HepG2 (cell line): ENCODE measurements at regions not wholly inside any gene's neighbourhood (a gene's known extent, or its start where the extent isn't known, plus 50 kb on each side); places are given as distances from the start of the nearest gene placed in this dataset.

Source experiments
- ATAC-seq: fragments of 200-7000 bp; cut with Tn5 transposase; 3 replicates; pipeline ENCODE4 v1.9.1; 2020; ENCODE audit warnings: mild to moderate bottlenecking, moderate library complexity
- BruUV-seq: library from RNA; stranded (reverse); fragments of 400-500 nt; replicated peaks from 2 replicates; lab custom pipeline; 2021; lab: Mats Ljungman, UMichigan
- CTCF ChIA-PET: fragments of 300-600 bp; formaldehyde crosslinking; extraction: SDS; loops from one replicate; lab custom pipeline; 2021; ENCODE audit warnings: low total read pairs, inconsistent platforms, low intra/inter-chr PET ratio; lab: Yijun Ruan, JAX
- POLR2A ChIA-PET: fragments of 350-600 bp; sonication (Branson Sonifier 250); formaldehyde crosslinking; loops from one replicate; lab custom pipeline; 2020; ENCODE audit warnings: antibody characterized with exemption, inconsistent platforms; lab: Yijun Ruan, JAX
- DNase-seq: peaks from one replicate; pipeline ENCODE4 v3.0.0-alpha.2; 2015; ENCODE audit warnings: low spot score
- FAIRE-seq: peaks from 3 replicates; lab custom pipeline; 2011; peaks lifted over from hg19 to GRCh38; lab: Jason Lieb, UNC
- H2AFZ ChIP-seq: one replicate; pipeline ENCODE4 v1.6.1; 2011; ENCODE audit warnings: low read length, inconsistent platforms
- H3K27ac ChIP-seq: fragments of 300-600 bp; 3 replicates; pipeline ENCODE4 v1.8.0; 2011; ENCODE audit warnings: mixed run types, mild to moderate bottlenecking, mixed read lengths, low read length, inconsistent platforms; ENCODE audit not compliant: insufficient read depth; ENCODE audit errors: extremely low read length
- H3K27me3 ChIP-seq, 2 experiments: fragments of 200-600 bp in 1 of 2; 2 replicates in 1 of 2; 3 replicates in 1 of 2; pipeline versions ENCODE4 v1.6.0 to v1.8.0; 2011; ENCODE audit warnings: low read length in 2 of 2, mild to moderate bottlenecking in 2 of 2, moderate library complexity in 2 of 2, inconsistent platforms in 1 of 2; ENCODE audit not compliant: insufficient read depth in 2 of 2, control insufficient read depth in 1 of 2
- H3K36me3 ChIP-seq, 2 experiments: fragments of 200-600 bp in 1 of 2; replicated peaks in 1 of 2; 2 replicates in 1 of 2; 3 replicates in 1 of 2; pipeline versions ENCODE4 v1.5.1 to v1.8.0; 2011; ENCODE audit warnings: low read length in 2 of 2, inconsistent platforms in 1 of 2; ENCODE audit not compliant: insufficient read depth in 2 of 2, control insufficient read depth in 1 of 2
- H3K4me1 ChIP-seq: 2 replicates; pipeline ENCODE4 v1.5.1; 2012; ENCODE audit warnings: low read length, inconsistent platforms; ENCODE audit not compliant: insufficient read depth
- H3K4me2 ChIP-seq: 2 replicates; pipeline ENCODE4 v1.6.0; 2011; ENCODE audit warnings: low read depth, low read length, inconsistent platforms
- H3K4me3 ChIP-seq, 3 experiments: fragments of 200-600 bp in 1 of 3; sonication (generic), shearing (Covaris generic) in 1 of 3; replicated peaks in 1 of 3; 2 replicates each; pipeline ENCODE4 v1.5.1; 2011 to 2016; ENCODE audit warnings: low read length in 3 of 3, inconsistent platforms in 2 of 3, low read depth in 2 of 3, mild to moderate bottlenecking in 2 of 3, control low read depth in 1 of 3, mixed read lengths in 1 of 3; ENCODE audit not compliant: insufficient read depth in 1 of 3
- H3K79me2 ChIP-seq: one replicate; pipeline ENCODE4 v1.6.1; 2011; ENCODE audit warnings: low read length, inconsistent platforms; ENCODE audit not compliant: insufficient read depth
- H3K9ac ChIP-seq: 2 replicates; pipeline ENCODE4 v1.6.0; 2011; ENCODE audit warnings: mild to moderate bottlenecking, low read depth, low read length, inconsistent platforms; ENCODE audit not compliant: insufficient read depth
- H3K9me3 ChIP-seq: 2 replicates; pipeline ENCODE4 v1.5.1; 2012; ENCODE audit warnings: mild to moderate bottlenecking, low read length
- H4K20me1 ChIP-seq: 2 replicates; pipeline ENCODE4 v1.6.0; 2011; ENCODE audit warnings: inconsistent platforms, mild to moderate bottlenecking, low read length, moderate library complexity; ENCODE audit not compliant: insufficient read depth
- CBX5 ChIP-seq: sonication (generic); formaldehyde crosslinking; IDR thresholded peaks from 2 replicates; pipeline ENCODE4 v1.4.0; 2020; ENCODE audit warnings: missing genetic modification reagents, borderline replicate concordance
- CENPT ChIP-seq: sonication (generic); formaldehyde crosslinking; IDR thresholded peaks from 2 replicates; pipeline ENCODE4 v1.8.0; 2022; ENCODE audit warnings: low read depth, mild to moderate bottlenecking, moderate library complexity, missing genetic modification reagents
- NRL ChIP-seq: sonication (generic); formaldehyde crosslinking; IDR thresholded peaks from 2 replicates; pipeline ENCODE4 v1.5.0; 2020; ENCODE audit warnings: missing genetic modification reagents, mild to moderate bottlenecking, moderate library complexity, borderline replicate concordance
- PITX1 ChIP-seq: sonication (generic); formaldehyde crosslinking; IDR thresholded peaks from 2 replicates; pipeline ENCODE4 v1.5.1; 2020; ENCODE audit warnings: mild to moderate bottlenecking, missing genetic modification reagents
- RFX5 ChIP-seq: IDR thresholded peaks from 2 replicates; pipeline ENCODE4 v1.6.1; 2011; ENCODE audit warnings: low read depth, low read length, improper control_type of control experiment
- TGIF2 ChIP-seq: IDR thresholded peaks from 2 replicates; pipeline ENCODE4 v1.6.1; 2016; ENCODE audit warnings: control low read depth, missing compliant biosample characterization
- THAP7 ChIP-seq: sonication (generic); formaldehyde crosslinking; IDR thresholded peaks from 2 replicates; pipeline ENCODE4 v1.8.1; 2023; ENCODE audit warnings: mild to moderate bottlenecking, missing genetic modification reagents
- ZEB1 ChIP-seq: IDR thresholded peaks from 2 replicates; pipeline ENCODE4 v1.6.1; 2012; ENCODE audit warnings: mild to moderate bottlenecking, low read depth, inconsistent platforms; ENCODE audit not compliant: insufficient replicate concordance
- ZNF138 ChIP-seq: sonication (generic); formaldehyde crosslinking; IDR thresholded peaks from 2 replicates; pipeline ENCODE4 v1.5.0; 2020; ENCODE audit warnings: mild to moderate bottlenecking, low read depth, missing genetic modification reagents
- ZNF17 ChIP-seq: sonication (generic); formaldehyde crosslinking; IDR thresholded peaks from 2 replicates; pipeline ENCODE4 v1.5.0; 2020; ENCODE audit warnings: mild to moderate bottlenecking, missing genetic modification reagents
- ZNF530 ChIP-seq: sonication (generic); formaldehyde crosslinking; IDR thresholded peaks from 2 replicates; pipeline ENCODE4 v1.5.0; 2020; ENCODE audit warnings: low read depth, mild to moderate bottlenecking, missing genetic modification reagents
- ZNF737 ChIP-seq: sonication (generic); formaldehyde crosslinking; IDR thresholded peaks from 2 replicates; pipeline ENCODE4 v1.5.0; 2020; ENCODE audit warnings: missing genetic modification reagents, mild to moderate bottlenecking, borderline replicate concordance
- WGBS: methylation state at CpG from one replicate; pipeline ENCODE4 v1.1.6; 2017; ENCODE audit warnings: low lambda C conversion rate; 5-methylcytosine and 5-hydroxymethylcytosine counted together
- in situ Hi-C: cut with HindIII; loops from 2 replicates; pipeline ENCODE4 v1.10.0; 2017; ENCODE audit warnings: low pct_unique_long_range_greater_than_20kb; ENCODE audit not compliant: extremely low pct_ligation_motif_present
- intact Hi-C: fragments of 100-400 bp; cut with micrococcal nuclease; formaldehyde crosslinking; loops from one replicate; pipeline ENCODE4 v1.10.0; 2022; ENCODE audit not compliant: unreplicated experiment
- TF ChIP-seq, protein P1 (sequence below): sonication (generic); formaldehyde crosslinking; IDR thresholded peaks from 2 replicates; pipeline ENCODE4 v1.8.1; 2023; ENCODE audit warnings: mild to moderate bottlenecking, missing genetic modification reagents, borderline replicate concordance
- TF ChIP-seq, protein P2 (sequence below): IDR thresholded peaks from 2 replicates; pipeline ENCODE4 v1.6.1; 2016; ENCODE audit warnings: mild to moderate bottlenecking
- TF ChIP-seq, protein P3 (sequence below): sonication (generic); formaldehyde crosslinking; IDR thresholded peaks from 2 replicates; pipeline ENCODE4 v1.4.0; 2020; ENCODE audit warnings: missing genetic modification reagents

- H4K20me1 ChIP-seq, result no peaks in the 10 kb centered on the region
- intact Hi-C loops, result no loop called here
- no peaks in the 10 kb centered on the region for H3K27me3 ChIP-seq
- H3K9me3 ChIP-seq, result peaks cover 14% of the 10 kb centered on the region; the same call in 1 of the 2 replicates
- no peak overlapping the region for H3K4me3 ChIP-seq
- no peak for ATAC-seq
- DNase-seq, result no peak
- no TSS peak for BruUV-seq
- H3K36me3 ChIP-seq, result no peaks in the 10 kb centered on the region
- CTCF ChIA-PET, result no interaction called here
- in situ Hi-C loops, result no loop called here
- no peak overlapping the region for H3K9ac ChIP-seq
- POLR2A ChIA-PET, result no interaction called here
- no peak for TF ChIP-seq ZNF138
- FAIRE-seq, result no peak
- H3K27ac ChIP-seq, result no peak overlapping the region
- H3K4me2 ChIP-seq, result no peak overlapping the region
- no peaks in the 10 kb centered on the region for H3K79me2 ChIP-seq
- H2AFZ ChIP-seq, result no peak overlapping the region
- H3K4me1 ChIP-seq, result peaks cover 10% of the 10 kb centered on the region; the same call in 1 of the 2 replicates
- 48% methylated on average over 2 of the region's 2 CpGs for WGBS
Measured at GRCh38 chr6:156419594-156419993, 357.6 kb upstream of the ARID1B start.

GRCh38 chr6:156418253-156418652 lies 358.9 kb upstream of the ARID1B start:
- Histone ChIP-seq H2AFZ (no peak overlapping the region), H3K9me3 (peaks cover 14% of the 10 kb centered on the region; the same call in 1 of the 2 replicates), H3K79me2 (no peaks in the 10 kb centered on the region), H3K27ac (no peak overlapping the region), H4K20me1 (no peaks in the 10 kb centered on the region), H3K36me3 (no peaks in the 10 kb centered on the region), H3K4me1 (peaks cover 10% of the 10 kb centered on the region; the same call in 1 of the 2 replicates), H3K4me3 (no peak overlapping the region), H3K27me3 (no peaks in the 10 kb centered on the region), H3K4me2 (no peak overlapping the region), H3K9ac (no peak overlapping the region)
- no peak for DNase-seq
- 43% methylated on average over 1 of the region's 1 CpG for WGBS
- BruUV-seq, result no TSS peak
- TF ChIP-seq NRL (CRISPR knock-in tag), result no peak
- TF ChIP-seq, protein P1, sequence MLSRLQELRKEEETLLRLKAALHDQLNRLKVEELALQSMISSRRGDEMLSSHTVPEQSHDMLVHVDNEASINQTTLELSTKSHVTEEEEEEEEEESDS (CRISPR knock-in tag), result no peak
- TF ChIP-seq CBX5 (CRISPR knock-in tag), result no peak
- no peak for TF ChIP-seq CENPT (CRISPR knock-in tag)
- TF ChIP-seq ZEB1, result no peak
- no peak for TF ChIP-seq THAP7
- no peak for TF ChIP-seq ZNF530 (CRISPR knock-in tag)
- TF ChIP-seq, protein P2, sequence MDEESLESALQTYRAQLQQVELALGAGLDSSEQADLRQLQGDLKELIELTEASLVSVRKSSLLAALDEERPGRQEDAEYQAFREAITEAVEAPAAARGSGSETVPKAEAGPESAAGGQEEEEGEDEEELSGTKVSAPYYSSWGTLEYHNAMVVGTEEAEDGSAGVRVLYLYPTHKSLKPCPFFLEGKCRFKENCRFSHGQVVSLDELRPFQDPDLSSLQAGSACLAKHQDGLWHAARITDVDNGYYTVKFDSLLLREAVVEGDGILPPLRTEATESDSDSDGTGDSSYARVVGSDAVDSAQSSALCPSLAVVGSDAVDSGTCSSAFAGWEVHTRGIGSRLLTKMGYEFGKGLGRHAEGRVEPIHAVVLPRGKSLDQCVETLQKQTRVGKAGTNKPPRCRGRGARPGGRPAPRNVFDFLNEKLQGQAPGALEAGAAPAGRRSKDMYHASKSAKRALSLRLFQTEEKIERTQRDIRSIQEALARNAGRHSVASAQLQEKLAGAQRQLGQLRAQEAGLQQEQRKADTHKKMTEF, result no peak
- no peak for TF ChIP-seq TGIF2
- no peak for TF ChIP-seq RFX5
- no peak for TF ChIP-seq ZNF737
- no peak for TF ChIP-seq ZNF17 (CRISPR knock-in tag)
- TF ChIP-seq, protein P3, sequence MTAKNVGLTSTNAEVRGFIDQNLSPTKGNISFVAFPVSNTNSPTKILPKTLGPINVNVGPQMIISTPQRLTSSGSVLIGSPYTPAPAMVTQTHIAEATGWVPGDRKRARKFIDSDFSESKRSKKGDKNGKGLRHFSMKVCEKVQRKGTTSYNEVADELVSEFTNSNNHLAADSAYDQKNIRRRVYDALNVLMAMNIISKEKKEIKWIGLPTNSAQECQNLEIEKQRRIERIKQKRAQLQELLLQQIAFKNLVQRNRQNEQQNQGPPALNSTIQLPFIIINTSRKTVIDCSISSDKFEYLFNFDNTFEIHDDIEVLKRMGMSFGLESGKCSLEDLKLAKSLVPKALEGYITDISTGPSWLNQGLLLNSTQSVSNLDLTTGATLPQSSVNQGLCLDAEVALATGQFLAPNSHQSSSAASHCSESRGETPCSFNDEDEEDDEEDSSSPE, result no peak
- TF ChIP-seq PITX1 (CRISPR knock-in tag), result no peak
- no peak for FAIRE-seq
- intact Hi-C loops (no loop called here), in situ Hi-C loops (no loop called here)
- ChIA-PET CTCF (no interaction called here), POLR2A (no interaction called here)
- ATAC-seq, result no peak
